ENCODE measurements at regions not wholly inside any gene's neighbourhood (a gene's known extent, or its start where the extent isn't known, plus 50 kb on each side); places are given as distances from the start of the nearest gene placed in this dataset.

DNA sequence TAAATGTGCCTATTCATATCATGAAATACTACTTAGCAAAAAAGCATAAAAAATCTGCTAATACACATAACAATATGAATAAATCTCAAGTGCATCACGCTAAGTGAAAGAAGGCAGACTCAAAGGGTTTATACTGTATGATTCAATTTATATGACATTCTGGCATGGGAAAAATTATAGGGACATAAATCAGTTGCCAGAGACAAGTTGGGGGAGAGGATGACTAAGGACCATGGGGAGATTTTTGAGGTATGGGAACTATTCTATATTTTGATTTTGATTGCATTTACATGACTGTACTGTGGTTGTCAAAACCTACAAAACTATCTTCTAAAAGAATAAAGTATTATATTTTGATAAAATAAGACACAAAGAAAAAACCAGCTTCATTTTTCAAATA, 650.3 kb upstream of the NR5A2 start:
- DNase-seq = no peak

DNA sequence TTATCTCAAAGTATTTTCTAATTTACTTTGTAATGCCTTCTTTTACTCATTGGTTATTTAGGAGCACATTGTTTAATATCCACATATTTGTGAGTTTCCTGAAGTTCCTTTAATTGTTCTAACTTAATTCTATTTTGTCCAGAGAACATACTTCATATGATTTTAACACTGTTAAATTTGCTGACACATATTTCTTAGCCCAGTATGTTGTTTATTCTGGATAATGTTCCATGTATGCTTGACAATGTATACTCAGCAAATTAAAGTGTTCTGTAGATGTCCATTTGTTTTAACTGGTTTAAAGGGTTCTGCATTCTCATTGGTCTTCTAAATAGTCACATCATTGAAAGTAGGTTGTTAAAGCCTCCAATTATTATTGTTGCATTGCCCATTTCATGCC, 643.7 kb upstream of the NR5A2 start:
- DNase-seq = no peak

DNA sequence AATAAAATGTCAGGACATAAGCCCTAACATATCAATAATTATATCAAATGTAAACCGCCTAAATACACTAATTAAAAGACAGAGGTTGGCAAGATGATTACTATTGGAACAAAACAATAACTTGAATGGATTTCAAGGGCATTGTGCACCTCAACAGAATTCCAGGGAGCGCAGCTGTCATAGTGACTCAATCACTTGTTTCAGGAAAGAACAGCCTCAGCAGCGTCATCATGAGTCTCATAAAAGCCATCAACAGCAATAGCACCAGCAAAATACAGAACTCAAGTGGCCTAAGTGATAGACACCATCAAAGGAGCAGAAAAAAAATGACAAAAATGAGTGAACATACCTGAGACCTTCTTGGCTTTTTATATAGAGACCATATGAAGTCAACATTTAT, 632.7 kb upstream of the NR5A2 start:
- no peak for DNase-seq

DNA sequence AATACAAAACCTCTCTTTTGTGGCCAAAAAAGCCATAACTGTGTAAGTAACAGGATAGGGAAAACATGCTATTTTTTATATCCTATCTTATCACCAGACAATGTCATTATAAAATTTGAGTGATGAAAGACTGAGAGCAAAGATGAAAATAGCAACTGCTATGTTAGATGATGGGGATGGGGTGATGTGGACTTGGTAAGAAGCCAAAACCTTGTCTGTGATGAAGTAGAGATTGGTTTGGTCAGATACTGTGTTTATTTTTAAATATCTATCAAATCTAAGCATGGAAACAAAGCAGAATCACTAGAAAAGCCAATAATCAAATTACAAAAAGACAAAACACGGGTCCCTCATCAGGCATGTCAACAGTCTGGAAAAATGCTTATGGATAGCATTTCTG, 631.1 kb upstream of the NR5A2 start:
- DNase-seq = no peak

DNA sequence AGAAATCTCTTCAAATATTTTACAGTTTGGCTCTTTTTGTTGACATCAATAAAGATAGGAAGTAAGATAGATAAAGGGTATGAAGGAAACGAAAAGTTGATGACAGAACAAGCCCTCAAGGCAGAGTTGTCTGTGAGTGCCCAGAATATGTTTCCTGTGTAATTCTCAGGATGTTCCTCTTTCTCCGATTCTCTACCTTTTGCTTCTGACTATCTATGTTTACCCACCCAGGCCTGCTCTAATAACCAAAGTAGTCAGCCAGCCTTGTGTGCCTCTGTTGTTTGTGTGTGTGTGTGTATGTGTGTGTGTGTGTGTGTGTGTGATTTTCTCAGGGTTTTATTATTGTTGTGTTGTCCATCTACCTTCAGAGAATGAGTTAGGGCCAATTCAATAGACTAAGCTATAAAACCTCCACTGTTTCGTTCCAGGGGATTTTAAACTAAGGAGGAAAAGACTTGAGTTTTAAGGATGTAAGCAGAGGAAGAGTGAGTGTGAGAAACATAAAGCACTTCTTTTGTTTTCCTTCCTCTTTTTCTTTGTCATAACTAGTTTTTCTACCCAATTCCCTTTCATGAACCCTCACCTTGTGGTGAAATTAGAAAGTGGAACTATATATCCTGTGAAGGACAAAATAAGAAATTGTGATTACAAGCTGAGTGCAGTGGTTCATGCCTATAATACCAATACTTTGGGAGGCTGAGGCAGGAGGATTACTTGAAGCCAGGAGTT, 627.4 kb upstream of the NR5A2 start:
- DNase-seq = no peak

DNA sequence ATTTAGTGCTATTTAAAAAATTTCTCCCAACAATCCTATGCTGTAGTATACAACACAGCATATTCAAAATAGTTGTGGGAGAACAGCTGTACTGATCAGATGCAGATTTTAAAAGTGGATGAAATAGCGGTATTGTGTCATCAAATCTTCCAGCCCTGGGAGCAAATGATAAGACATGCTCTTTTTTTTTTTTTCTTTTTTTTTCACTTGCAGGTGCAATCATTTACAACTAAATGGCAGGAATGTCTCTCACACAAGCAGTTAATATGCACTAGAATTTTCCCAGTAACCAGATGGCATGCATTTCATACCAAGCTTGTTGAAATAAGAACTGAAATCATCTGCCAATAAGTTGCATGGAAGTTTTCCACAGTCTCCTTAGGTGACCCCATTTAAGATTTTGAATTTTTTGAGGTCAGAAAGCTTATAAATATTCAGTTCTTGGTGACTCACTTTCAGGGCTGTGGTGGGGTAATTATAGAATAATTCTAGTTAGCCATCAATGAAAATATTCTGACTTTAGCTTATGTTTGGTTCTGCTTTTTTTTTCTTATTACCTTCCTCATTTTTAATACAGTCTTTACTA, 623.9 kb upstream of the NR5A2 start:
- DNase-seq = no peak

DNA sequence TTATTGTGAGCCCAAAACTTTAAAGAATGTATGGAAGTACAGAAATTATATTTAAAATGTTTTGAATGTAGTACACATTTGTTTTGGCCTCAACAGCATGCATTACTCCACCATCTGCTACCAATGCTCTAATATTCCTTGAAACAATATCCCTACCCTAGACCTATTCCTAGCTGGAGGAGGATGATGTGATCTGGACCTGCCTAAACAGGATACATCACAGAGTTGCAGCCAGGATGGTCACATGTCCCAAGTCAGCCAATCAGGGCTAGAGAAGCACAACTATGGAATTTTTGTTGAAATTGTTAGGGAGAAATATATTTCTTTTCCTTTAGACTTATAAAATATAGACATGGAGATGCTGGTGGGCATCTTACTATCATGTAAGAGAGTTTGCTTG, 623.3 kb upstream of the NR5A2 start:
- DNase-seq = no peak

DNA sequence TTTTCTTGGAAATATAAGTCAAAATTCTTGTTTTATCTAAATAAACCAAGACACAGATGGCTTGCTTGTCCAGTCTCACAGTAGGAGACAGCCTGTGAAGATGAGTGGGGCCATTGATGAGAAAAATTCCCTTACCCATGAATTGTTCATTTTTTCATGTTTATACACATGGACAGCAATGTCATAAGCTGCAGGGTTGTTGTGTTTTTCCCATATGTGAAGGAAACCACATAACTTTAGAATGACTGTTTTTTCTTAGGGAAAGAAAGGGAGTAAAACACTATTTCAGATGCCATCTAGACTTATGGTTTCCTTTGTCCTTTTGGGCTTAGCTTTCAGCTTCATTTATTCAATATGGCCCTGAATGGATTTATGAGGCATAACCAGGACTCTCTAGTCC, 622.5 kb upstream of the NR5A2 start:
- DNase-seq = no peak

DNA sequence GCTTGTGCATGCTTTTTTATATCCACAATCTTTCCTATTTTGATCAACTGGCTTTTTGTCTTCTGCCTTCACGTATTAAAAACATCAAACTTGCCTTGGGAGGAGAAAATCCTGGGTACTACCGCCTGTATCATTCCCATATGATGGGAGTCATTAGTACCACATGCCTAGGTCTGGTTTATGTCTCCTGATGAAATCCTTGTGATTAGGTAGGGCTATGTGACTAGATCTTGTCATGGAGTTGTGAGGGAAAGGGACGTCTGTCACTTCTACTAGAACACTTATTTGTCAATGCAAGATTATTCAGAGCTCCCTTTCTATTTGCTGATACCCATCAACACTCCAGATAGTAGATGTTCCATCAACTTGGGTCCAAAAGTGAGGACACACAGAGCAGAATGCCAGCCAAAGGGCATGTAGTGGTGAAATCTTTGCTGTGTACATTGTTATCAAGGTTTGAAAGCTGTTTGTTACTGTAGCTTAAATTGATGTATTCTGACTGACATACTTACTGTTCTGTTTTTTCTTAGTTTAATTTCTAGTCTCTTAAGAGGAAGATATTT, 621.8 kb upstream of the NR5A2 start:
- no peak for DNase-seq

DNA sequence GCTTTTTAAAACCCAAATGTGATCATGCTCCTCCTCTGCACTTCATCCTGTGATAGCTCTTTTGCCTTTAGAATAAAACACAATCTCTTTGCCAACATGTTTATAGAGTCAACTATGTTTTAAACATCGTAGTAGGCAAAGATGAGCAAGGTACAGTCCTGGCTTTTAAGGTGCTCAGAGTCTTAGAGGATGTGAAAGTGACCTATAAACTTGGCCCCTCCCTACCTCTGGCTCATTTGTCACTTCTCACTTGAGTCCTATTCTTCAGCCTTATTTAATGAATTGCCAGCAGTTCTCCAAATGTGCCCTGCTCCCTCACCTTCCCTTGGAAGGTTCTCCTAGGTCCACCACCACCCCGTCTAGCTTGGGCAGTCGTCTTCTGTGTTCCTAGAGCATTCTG, 617.0 kb upstream of the NR5A2 start:
- DNase-seq = no peak

DNA sequence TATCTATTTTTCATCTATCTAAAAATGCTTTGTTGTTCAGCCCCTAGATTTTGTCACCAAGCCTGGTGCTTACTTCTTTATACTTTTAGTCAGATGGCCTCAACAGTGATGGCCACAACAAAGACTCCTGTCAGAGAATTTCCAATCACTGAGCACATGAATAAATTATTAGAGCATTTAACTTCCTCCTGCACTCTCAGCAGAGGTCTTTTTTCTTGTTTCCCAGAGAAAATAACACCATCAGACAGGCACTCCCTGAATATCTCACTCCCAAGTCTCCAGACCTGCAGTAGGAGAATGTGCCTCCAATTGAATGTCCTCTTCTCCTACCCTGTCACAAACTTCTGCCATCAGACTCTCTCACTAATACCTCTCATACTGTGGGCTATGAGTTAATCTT, 616.0 kb upstream of the NR5A2 start:
- DNase-seq = no peak

DNA sequence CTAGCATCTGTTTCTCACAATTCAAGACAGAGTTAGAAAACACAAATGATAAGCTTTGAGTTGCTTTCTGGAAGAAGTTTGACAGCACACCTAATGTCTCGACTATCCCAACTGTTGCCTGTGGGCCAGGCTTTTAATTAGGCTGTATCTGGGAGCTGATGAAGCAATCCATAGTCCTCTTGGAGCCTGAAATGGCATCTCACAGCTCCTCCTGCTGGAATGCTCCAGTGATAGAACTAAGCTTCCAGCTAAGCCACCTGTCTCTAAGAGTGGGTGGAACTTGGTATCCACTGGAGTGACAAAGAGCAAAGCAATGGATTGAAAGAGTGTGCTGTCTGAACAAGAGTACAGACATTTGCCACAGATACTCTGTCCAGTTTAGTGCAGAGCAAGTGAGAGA, 605.3 kb upstream of the NR5A2 start:
- no peak for DNase-seq

DNA sequence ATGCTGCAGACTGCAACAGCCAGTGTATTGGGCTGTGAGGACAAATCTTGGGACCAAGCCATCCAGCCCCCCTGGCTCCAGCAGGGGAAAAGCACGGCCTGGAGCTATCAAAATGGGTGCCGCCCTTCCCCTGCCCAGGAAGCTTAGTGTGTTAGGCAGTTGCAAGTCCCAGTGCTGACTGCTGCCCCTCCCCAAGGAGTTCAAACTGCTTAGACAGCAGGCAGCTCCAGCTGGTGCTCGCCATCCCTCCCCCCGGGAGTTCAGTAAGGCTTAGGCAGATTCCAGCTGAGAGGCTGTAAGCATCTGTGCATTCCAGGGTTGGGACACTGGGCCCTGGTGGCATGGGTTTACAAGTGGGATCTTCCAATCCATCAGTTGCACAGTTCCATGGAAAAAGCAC, 579.6 kb upstream of the NR5A2 start:
- no peak for DNase-seq

DNA sequence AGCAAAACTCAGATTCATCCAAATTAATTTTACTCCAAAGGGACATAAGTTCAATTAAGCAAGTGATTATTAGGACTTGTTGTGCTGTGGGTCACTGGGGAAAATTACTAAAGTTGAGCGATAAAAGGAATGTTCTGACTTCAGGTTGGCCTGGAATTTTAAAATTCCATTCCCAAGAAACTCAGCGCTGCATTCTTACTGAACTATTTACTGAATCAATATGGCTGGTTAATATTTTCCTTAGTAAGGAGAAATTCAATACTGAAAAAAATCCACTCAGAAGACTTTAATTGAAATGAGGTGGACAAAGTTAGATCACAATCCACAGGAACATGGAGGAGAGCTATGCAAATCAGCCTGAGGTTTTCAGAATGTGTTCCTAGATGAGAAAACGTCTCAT, 578.9 kb upstream of the NR5A2 start:
- DNase-seq = no peak

DNA sequence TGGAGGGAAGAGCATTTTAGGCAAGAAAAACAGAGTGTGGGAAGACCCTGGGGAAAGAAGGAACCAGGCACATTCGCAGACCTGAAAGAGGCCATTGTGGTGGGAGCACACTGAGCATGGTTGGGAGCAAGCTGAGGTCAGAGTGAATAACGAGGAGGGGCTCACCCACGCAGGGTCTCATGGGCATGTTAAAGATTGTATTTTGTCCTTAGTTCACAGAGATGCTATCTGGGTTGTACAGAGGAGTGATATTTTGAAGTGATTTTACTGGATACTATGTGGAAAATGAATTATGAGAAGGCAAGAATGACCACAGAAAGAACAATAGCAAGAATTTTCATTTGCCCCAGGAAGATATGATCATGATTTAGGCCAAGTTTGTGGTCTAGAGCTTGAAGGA, 578.3 kb upstream of the NR5A2 start:
- no peak for DNase-seq

DNA sequence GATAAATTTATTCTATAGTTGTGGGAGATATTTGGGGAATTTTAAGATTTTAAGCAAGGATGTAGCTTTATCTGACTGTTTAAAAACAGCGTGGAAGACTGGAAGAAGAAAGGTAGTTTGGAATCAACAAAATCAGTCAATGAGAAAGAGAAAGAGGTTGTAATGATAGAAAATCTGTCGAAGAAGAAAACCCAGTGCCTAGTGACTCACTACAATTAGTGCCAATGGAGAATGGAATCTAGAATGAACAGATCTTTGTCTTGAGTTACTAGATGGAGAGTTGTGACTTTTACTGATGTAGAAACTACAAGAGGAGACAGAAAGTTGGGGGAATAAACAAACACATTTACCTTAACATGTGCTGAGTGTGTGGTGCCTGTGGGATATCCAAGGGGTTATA, 577.8 kb upstream of the NR5A2 start:
- no peak for DNase-seq

DNA sequence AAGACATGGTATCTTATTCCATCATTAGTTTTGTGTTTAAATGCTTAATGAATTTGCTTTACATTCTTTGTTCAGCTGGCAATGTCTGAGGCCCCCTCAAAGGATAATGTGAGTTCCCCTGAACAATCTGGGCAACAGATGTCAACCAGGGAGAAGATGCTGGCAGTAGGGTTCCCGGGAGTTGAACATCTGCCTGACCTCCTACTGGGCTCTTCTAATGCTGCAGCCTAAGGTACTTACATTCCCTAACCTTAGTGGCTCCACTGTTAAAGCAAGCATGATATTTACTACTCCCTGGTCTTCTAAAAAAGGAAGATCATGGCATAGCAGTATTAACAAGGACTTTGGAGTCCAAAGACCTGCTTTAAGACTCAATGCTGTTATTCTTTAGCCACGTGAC, 574.9 kb upstream of the NR5A2 start:
- DNase-seq = no peak

DNA sequence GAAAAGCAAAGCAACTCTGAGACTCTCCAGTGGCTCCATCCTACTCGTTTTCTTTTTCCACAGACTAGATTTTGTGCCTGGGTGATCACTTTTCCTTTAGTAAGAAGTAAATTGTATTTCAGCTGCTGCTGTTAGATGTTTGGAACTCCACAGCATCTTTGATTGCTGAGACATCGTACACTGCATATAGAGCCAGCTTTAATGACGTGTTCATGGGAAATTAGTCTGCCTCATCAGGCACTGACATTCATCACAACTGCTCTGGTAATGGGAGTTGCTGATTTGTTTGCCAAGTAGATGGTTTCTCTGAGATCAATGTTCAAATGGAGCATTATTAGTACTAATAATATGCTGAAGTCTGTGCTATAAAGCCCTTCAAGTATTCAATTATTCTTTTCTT, 573.8 kb upstream of the NR5A2 start:
- no peak for DNase-seq

DNA sequence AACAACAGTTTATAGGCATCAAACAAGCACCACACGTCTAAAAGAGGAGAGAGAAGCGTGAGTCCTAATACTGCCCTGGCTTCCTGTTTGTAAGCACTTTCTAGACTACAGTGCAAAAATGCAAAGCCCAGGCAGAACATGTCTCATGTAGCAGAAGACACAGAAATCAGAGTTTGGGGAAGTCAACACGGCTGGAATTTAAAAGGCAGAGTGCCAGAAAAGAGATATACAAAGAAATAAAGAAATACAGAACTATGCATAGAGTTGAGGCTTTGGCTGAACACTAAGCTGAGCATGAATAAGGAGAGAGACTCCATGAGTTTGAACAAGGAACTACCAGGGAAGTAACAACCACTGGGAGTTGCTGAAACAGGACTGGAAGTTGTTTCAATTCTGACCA, 566.6 kb upstream of the NR5A2 start:
- no peak for DNase-seq

DNA sequence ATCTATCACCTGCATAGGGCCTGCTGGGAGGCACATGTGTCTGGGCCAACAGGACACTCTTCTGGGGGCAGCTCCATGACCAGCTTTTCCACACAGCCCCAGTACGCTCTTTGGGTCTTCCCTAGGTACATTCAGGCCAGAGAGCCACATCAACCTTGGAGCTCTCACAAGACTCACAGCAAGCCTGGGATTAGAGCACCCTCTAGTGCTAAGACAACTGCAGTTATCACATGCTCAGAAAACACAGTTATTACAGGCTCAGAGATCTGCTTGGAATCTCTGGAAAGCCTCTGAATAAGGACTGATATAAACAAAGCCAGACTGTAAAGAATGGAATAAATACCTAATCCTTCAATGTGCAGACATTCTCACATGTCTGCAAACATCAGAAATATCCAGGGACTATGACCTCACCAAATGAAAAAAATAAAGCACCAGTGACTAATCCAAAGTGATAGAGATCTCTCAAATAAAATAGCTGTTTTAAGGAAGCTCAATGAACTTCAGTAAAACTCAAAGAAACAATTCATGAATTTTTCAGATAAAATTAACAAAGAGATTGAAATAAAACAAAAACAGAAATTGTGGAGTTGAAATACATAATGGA, 563.9 kb upstream of the NR5A2 start:
- no peak for DNase-seq

DNA sequence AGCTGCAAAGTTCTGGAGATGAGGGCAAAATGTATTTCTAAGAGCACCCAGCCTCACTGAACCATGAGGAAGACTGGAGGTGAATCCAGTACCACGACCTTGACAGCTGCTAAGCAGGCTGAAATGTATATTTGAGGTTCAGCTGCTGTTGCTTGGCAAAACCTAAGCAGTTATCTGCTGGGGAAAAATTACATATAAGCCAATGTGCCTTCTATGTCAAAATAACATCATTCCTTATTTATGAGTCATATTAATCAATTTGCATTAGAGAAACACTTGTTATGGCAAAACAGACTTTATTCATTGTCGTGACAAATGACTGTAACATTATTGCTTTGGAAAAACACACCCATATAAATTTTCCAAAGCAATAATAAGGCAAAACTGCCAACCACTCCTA, 560.5 kb upstream of the NR5A2 start:
- DNase-seq = no peak

DNA sequence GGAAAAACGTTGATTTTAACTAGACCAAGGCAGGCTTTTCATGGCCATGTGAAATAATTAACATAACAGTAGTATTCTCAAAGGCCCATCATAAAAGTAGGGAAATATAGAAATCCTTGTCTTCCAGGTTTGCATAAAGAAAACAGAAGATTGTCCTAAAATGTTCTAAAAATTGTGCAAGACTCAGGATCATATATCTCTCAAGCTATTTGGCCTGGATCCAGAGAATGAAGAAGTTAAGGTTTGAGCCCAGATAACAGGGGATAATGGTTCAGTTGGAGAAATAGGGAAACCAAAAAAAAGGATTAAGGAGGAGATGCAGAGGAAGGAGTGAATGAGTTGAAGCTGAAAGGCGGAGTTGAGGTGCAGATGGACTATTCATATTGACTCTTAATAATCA, 555.5 kb upstream of the NR5A2 start:
- no peak for DNase-seq

DNA sequence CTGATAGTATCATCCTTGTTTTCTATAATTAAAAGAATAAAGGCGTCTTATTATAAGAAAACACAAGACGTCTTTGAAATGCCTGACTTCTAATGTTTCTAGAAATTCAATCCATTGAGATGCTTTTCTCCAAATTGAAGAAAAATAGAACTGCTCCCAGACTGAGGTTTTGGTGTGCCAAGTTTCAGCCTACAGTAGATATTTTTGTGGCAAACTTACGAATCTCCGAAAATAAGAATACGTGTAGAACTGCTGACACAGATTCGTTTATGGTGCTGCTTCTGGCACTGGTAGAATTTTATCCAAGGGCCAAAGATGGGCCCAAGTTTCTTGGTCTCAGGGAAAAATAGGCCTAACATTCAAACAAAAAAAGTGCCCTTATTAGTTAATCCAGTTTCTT, 554.5 kb upstream of the NR5A2 start:
- DNase-seq = no peak

DNA sequence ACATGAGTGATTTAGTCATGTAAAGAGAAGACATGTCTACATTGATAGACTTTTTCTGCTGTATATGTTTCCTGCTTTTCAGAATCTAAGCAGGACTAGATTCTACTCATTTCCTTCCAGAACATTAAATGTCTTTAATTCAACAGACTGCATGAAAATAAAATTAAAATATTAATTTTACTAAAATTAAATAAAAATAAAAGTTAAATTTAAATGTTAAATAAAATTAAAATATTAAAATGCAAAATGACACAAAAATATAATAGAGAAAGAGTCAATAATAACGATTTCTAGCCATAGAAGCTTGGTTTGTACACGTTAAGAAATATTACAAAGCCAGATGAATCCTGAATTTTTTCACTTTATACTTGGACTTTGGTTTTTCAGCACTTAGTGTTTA, 552.8 kb upstream of the NR5A2 start:
- no peak for DNase-seq

DNA sequence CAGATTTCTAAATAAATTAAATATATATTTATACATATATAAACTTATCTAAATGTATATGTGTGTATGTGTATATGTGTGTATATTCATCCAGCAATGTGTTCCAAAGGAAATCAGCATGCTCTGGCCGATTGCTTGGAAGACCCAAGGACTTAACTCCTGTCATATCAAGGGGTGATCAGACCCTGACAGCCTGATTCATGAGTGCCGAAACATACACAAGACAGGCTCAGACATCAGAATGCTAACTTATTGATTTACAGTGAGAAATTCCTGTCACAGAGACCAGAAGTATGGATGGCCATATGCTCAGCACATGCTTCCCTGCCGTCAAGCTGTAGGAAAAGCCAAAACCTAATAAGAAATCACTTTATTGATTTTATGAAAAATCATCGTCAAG, 545.1 kb upstream of the NR5A2 start:
- DNase-seq = no peak
